ENCODE measurements at regions not wholly inside any gene's neighbourhood (a gene's known extent, or its start where the extent isn't known, plus 50 kb on each side); places are given as distances from the start of the nearest gene placed in this dataset.

- DNase-seq: no peak
These were observed 55.2 kb upstream of the OLFM1 start for GRCh38 chr9:135032041-135032835.

DNA sequence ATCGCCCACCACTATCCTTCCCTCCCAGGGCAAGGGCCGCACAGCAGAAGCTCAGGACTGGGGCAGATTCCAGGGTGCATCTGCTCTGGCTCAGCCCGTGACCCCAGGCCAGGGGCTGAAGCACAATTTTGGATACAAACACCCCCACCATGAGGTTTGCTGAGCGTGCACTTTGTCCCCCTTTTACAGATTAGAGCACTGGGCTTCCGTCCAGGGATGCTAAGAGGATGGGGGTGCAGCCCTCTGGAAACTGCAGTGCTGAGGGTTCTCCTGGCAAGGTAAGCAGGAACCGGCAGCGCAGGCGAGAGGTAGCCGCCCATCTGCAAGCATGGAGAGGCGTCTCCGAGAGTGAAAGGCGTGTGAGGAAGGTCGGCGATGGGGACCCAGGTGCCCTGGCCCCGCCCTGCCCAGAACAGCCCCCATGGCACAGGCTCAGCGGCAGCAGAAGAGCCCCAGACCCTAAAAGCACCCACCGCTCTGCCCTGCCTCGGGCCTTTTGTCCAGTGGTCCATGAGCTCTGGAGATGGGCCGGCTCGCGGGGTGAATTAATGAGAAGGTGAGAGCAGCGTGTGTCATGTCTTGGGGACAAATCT is 54.5 kb upstream of the OLFM1 start:
- DNase-seq: no peak

DNA sequence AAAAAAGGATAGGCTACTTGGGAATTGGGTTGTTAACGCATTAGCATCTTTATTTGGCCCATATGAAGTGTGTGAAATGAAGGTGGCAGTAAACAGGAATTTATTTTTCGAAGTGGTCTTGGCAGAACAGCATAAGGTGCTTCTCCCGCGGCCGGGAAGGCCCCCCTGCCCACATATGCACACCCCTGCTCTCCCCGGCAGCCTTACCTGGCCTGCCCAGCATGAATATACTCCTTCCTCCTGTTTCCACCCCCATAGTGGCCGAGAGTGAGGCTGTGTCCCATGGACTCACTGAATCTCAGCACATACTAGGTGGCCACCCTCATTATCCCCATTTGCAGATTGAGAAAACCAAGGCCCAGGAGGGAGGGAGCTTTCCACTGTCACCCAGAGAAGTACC is 54.0 kb upstream of the OLFM1 start:
- DNase-seq: no peak

GRCh38 chr9:135034106-135034505 is 53.4 kb upstream of the OLFM1 start:
- no peak for DNase-seq

DNA sequence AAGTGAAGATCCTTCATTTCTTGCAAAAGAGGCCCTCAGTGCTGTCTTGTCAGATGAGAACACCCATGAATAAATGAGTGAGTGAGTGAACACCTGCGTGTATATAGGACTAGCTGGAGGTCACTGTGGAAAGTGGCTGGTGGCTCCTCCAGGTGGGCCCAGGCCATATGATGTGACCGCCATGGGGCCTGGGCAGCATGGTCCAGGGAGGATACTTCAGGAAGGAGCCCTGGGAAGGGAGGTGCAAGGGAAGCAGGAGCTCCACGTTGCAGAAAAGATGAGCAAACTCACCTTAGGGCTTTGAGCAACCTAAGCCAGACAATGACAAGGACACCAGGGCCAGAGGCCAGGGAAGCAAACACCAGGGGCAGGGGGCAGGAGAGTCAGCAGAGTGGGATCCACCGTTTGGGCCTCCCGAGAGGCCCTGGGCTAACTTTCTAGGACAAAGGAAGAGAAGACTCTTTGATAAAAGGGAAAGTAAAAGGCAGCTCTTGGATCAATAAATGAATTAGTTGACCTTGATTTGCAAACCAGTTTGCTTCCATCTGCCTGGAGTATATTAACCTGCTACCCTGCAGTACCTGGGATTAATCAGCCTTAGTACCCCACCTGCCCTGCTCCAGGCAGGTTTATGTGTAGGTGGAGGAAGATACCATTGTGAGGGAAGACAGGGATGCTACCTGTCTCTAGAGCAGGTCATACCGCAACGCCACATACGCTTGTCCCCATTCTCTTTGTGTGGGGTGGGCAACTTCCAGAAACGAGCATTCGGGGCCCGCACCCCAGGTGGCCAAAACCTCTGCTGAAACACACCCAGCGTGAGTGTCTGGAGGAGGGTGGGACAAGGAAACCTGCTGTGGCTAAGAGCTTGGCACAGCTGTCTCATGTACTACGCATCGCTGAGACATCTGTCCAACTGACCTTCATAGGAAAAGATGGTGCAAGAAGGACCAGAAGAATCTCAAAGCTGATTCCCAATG is 51.4 kb upstream of the OLFM1 start:
- no peak for DNase-seq

DNA sequence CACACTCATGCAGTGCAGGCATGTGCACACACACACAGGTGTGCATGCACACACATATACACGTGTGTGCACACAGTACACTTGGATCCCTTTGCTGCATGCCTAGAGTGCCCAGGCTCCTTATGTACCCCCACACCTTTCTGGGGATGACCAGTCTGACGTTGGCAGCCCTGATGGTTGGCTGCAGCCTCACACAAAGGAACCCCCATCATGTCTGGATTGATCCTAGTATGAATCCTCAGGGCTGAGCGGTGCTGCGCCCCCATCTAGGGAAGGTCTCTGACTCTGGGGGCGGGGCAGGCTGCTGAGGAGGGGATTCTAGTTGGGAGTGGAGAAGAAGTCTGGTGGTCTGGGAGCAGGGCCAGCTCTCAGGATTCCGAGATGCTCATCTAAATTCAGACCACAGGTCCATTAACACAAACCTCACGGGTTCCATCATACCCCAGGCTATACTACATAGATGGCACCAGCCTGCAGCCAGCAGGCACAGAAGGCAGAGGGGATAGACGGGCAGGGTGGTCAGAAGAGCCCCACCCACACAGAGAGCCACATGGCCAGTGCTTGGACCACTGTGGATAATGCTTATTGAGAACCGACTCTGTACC is 50.5 kb upstream of the OLFM1 start:
- DNase-seq: no peak

DNA sequence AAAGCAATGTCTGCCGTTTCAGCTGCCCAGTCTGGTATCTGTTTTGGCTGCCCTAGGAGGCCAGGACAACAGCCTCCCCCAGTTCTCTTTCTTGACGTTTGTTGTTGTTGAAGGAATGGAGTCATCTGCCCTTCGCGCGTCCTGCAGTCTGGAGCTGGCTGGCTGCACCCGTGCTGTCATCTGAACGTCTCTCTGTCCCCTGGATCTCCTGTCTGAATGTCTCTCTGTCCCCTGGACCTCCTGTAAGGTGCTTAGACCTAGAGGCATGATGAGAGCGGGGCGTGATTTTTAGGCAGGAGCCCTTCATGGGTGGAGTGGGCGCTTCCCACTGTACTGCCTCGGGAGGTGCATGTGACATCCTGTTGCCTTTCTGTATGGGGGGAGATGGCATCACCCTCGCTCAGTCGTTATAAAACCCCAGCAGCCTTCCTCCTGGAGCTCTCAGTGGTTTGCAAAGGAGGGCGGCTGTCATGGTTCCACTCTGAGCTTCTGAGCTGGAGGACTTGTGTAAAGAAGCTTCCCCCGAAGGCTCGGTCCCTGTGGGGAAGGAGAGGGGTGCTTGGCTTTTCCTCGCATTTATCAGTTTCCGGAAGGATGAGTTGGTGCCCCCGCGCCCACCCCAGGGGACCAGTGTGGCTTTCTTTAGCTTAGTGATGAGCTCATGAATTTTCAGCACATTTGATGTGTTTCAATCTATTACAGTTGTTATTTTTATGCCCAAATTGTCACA is 49.8 kb upstream of the OLFM1 start:
- no peak for DNase-seq
